ES-I3 (cell line): ENCODE measurements at regions not wholly inside any gene's neighbourhood (a gene's known extent, or its start where the extent isn't known, plus 50 kb on each side); places are given as distances from the start of the nearest gene placed in this dataset.
"Not testable (repeated sequence)": the region's sequence is repeated elsewhere in the genome, so short reads cannot be mapped to it uniquely, and the experiment has no call there.

Experiments
- H3K36me3 ChIP-seq: 2 replicates; pipeline ENCODE4 v1.6.1; 2013; ENCODE audit warnings: mild to moderate bottlenecking, low read length, control low read depth, moderate library complexity; ENCODE audit not compliant: insufficient read depth
- H3K4me1 ChIP-seq: 2 replicates; pipeline ENCODE4 v1.6.1; 2013; ENCODE audit warnings: mild to moderate bottlenecking, control low read depth, low read length; ENCODE audit not compliant: insufficient read depth
- H3K9ac ChIP-seq: 2 replicates; pipeline ENCODE4 v1.6.1; 2013; ENCODE audit warnings: low read depth, mild to moderate bottlenecking, low read length, moderate library complexity
- H3K9me3 ChIP-seq: 2 replicates; pipeline ENCODE4 v1.6.1; 2013; ENCODE audit warnings: mild to moderate bottlenecking, low read length, moderate library complexity; ENCODE audit not compliant: control insufficient read depth, insufficient read depth

DNA sequence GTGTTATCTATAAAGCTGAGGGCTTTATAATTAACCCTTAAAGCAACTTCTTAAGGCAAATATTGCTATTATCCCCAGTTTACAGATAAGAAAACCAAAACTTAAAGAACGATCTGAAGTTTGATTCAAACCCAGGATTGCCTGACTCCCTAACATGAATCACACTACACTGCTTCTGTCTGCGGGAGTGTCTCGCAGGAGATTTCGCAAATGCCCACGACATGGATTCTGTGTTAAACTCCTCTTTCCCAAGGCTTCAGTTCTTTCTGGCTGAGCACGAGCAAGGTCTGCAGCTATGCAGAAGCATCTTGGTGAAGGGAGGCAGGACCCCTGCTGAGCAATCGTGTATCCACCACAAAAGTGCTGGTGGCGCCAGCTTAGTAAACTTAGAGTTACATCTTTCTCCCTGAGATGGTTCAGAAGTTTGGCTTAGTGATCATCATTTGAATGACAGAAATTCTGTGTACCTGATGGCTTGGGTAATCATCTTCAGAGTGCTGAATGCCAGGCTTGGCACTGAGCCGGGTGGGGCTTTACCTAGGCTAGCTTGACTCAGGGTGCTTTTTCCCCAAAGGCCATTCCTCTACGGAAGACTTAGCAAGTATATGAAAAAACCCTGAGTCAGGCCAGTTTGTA lies 81.4 kb upstream of the PIK3R1 start:
- no peaks in the 10 kb centered on the region for H3K36me3 ChIP-seq
- H3K4me1 ChIP-seq = no peaks in the 10 kb centered on the region
- H3K9me3 ChIP-seq = no peaks in the 10 kb centered on the region
- no peak overlapping the region for H3K9ac ChIP-seq

DNA sequence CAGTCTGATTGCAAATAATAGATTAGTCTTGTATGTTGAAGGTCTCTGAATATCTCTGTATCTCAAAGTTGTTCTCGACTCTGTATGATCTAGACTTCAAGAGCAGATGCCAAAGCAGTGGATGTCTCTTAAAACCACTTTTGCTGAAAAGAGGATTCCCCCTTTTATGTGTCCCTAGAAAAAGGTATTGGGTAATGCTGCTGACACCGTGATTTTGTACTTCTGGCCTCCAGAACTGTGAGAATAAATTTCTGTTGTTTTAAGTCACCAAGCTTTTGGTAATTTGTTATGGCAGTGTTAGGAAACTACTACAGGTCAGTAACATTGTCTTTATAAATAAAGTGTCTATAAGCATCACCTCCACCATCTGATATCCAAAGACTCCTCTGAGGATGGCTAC lies 85.3 kb upstream of the PIK3R1 start:
- Histone ChIP-seq H3K9me3 (no peaks in the 10 kb centered on the region), H3K36me3 (no peaks in the 10 kb centered on the region), H3K9ac (no peak overlapping the region), H3K4me1 (no peaks in the 10 kb centered on the region)

GRCh38 chr5:68129364-68129763 lies 86.2 kb upstream of the PIK3R1 start:
- no peaks in the 10 kb centered on the region for H3K36me3 ChIP-seq
- no peaks in the 10 kb centered on the region for H3K9me3 ChIP-seq
- H3K4me1 ChIP-seq = no peaks in the 10 kb centered on the region
- no peak overlapping the region for H3K9ac ChIP-seq

GRCh38 chr5:68126886-68127285 lies 88.7 kb upstream of the PIK3R1 start:
- Histone ChIP-seq H3K9me3 (no peaks in the 10 kb centered on the region), H3K9ac (no peak overlapping the region), H3K4me1 (no peaks in the 10 kb centered on the region), H3K36me3 (no peaks in the 10 kb centered on the region)

- no peaks in the 10 kb centered on the region for H3K4me1 ChIP-seq
- no peaks in the 10 kb centered on the region for H3K36me3 ChIP-seq
- no peak overlapping the region for H3K9ac ChIP-seq
- H3K9me3 ChIP-seq = no peaks in the 10 kb centered on the region
These were observed 92.9 kb upstream of the PIK3R1 start for GRCh38 chr5:68122439-68123328.

DNA sequence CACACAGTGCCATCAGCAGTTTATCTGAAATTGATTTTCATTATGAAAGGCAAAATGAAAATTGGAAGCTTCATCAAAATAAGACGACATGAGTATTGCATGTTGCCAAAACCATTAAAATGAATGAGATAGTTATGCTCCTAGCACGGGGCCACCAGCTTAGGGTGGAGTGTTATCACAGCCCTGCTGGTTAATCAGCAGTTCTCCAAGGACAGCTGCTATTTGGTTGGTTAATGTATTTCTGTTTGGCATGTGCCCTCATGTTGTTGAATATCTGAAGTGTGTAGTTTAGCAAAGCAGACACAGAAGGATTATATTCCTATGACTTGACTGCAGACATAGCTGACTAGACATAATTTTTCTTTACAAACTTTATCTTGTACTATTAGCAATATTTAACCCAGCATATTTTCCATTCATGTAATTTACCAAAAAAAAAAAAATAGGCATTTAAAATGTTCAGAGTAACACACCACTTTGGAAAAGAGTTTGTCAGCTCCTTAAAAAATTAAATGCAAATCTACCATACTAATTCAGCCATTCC lies 98.6 kb upstream of the PIK3R1 start:
- H3K36me3 ChIP-seq = no peaks in the 10 kb centered on the region
- no peak overlapping the region for H3K9ac ChIP-seq
- no peaks in the 10 kb centered on the region for H3K4me1 ChIP-seq
- no peaks in the 10 kb centered on the region; the same call in 1 of the 2 replicates for H3K9me3 ChIP-seq

DNA sequence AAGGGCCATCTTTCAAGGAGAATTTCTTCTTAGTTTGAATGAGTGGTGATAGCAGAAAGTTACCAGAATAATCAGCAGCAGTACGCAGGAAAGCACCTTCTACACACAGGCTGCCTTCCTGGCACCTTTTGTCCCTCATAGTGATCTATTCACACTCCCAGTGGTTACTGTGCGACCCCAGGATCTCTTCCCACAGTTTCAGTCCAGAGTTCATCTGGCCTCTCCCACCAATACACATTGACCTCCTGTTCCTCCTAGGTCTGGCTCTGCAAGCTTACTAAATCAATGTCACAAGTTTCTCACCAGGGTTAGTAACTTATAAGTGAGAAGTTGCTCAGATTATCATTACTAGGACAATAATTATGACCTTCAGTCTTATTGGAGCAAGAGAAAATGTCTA lies 99.1 kb upstream of the PIK3R1 start:
- H3K9me3 ChIP-seq = no peaks in the 10 kb centered on the region; the same call in 1 of the 2 replicates
- H3K36me3 ChIP-seq = no peaks in the 10 kb centered on the region
- H3K4me1 ChIP-seq = no peaks in the 10 kb centered on the region
- H3K9ac ChIP-seq = no peak overlapping the region

- no peaks in the 10 kb centered on the region; the same call in 1 of the 2 replicates for H3K9me3 ChIP-seq
- H3K4me1 ChIP-seq = no peaks in the 10 kb centered on the region
- no peak overlapping the region for H3K9ac ChIP-seq
- H3K36me3 ChIP-seq = no peaks in the 10 kb centered on the region
These were observed 100.0 kb upstream of the PIK3R1 start for GRCh38 chr5:68115584-68115983.

DNA sequence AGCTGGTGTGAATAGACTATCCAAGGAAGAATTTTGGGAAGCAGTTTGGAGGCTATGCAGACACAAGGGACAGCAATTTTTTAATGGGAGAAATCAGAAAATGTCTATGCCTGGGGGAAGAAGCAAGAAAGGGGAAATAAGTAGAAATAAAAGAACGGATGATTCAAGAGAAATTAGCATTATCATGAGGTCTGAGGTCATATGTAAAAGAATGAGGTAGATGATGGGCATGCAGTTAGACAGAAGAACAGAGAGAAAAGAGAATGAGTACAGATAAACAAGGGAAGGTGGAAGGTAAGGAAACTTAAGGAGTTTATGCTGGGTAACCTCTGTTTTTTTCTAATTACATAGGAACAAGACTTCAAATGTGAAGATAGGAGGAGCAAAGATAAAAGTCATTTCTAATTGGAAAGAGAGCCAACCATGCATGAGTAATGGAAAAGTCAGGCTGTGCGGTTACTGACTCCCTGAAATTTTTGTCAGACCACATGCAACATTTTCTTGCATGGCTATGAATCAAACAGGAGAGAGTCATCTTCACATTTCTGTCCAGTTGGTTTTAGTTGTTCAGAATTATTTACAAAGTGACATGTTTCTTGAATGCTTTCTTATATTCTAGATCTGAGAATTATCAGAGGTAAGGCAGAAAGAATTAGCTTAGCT lies 101.0 kb upstream of the PIK3R1 start:
- Histone ChIP-seq H3K36me3 (no peaks in the 10 kb centered on the region), H3K9ac (no peak overlapping the region), H3K4me1 (no peaks in the 10 kb centered on the region), H3K9me3 (no peaks in the 10 kb centered on the region; the same call in 1 of the 2 replicates)

DNA sequence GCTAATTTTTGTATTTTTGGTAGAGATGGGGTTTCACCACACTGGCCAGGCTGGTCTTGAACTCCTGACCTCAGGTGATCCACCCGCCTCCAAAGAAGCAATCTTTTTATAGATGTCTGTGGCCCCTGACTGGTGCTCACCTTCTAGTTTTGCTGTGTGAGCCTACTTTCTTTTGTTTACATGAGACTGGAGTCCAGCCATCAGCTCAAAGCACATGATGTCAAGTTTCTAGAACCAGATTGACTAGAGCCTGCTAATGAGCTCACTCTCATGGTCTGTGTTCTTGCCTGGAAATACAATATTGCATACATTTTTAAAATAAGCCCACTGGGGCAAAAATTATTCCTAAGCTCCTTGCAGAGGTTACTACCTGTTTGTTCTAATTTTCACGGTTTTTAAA lies 102.9 kb upstream of the PIK3R1 start:
- H3K9me3 ChIP-seq = no peaks in the 10 kb centered on the region; the same call in 1 of the 2 replicates
- H3K36me3 ChIP-seq = no peaks in the 10 kb centered on the region
- no peak overlapping the region for H3K9ac ChIP-seq
- H3K4me1 ChIP-seq = no peaks in the 10 kb centered on the region

DNA sequence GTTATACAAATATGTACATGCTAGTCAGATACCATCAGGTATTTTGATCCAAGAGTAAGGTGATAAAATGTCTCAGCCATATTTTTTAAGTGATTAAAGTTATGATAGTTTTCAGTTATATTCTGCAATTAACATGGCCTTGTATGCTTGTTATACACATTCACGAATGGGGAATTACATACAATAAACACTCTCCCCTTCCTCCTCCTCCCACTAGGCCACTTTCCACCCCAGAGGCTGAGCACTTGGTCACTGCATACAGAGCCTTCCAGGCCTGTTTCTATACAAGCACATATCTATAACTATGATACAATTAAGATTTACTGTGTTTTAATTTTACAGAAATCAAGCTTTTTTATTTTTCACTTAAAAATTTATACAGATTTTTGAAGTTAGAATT lies 104.7 kb upstream of the PIK3R1 start:
- H3K9ac ChIP-seq = no peak overlapping the region

GRCh38 chr5:68110264-68110663 lies 105.3 kb upstream of the PIK3R1 start:
- Histone ChIP-seq H3K9ac (no peak overlapping the region), H3K36me3 (no peaks in the 10 kb centered on the region), H3K9me3 (no peaks in the 10 kb centered on the region; the same call in 1 of the 2 replicates), H3K4me1 (no peaks in the 10 kb centered on the region)

More for the DNA sequence above, 104.7 kb upstream of the PIK3R1 start:
- H3K4me1 ChIP-seq = no peaks in the 10 kb centered on the region
- H3K9me3 ChIP-seq = no peaks in the 10 kb centered on the region; the same call in 1 of the 2 replicates
- H3K36me3 ChIP-seq = no peaks in the 10 kb centered on the region

- not testable (repeated sequence) for H3K9ac ChIP-seq, H3K36me3 ChIP-seq, H3K4me1 ChIP-seq, H3K9me3 ChIP-seq
These were observed 111.3 kb upstream of the PIK3R1 start for GRCh38 chr5:68104217-68104616.

- H3K9ac ChIP-seq, H3K4me1 ChIP-seq, H3K36me3 ChIP-seq, H3K9me3 ChIP-seq: not testable (repeated sequence)
These were observed 112.3 kb upstream of the PIK3R1 start for GRCh38 chr5:68103297-68103696.
